Suprapubic skin (tissue), 3 donors: ENCODE measurements at regions not wholly inside any gene's neighbourhood (a gene's known extent, or its start where the extent isn't known, plus 50 kb on each side); places are given as distances from the start of the nearest gene placed in this dataset.

Source experiments
- POLR2A ChIP-seq, 2 donors: fragments of 450-650 bp; IDR thresholded peaks; one replicate each; pipeline ENCODE4 v1.6.1; 2017; ENCODE audit warnings: antibody characterized with exemption in 2 of 2, mild to moderate bottlenecking in 2 of 2, moderate library complexity in 2 of 2
- TF ChIP-seq, protein P1 (sequence below), 2 donors: fragments of 200-600 bp in 1 of 2; fragments of 450-650 bp in 1 of 2; sonication (generic) in 1 of 2; IDR thresholded peaks; one replicate each; pipeline ENCODE4 v1.5.1; 2016 to 2019; ENCODE audit warnings: antibody characterized with exemption in 2 of 2, mild to moderate bottlenecking in 1 of 2, moderate library complexity in 1 of 2

DNA sequence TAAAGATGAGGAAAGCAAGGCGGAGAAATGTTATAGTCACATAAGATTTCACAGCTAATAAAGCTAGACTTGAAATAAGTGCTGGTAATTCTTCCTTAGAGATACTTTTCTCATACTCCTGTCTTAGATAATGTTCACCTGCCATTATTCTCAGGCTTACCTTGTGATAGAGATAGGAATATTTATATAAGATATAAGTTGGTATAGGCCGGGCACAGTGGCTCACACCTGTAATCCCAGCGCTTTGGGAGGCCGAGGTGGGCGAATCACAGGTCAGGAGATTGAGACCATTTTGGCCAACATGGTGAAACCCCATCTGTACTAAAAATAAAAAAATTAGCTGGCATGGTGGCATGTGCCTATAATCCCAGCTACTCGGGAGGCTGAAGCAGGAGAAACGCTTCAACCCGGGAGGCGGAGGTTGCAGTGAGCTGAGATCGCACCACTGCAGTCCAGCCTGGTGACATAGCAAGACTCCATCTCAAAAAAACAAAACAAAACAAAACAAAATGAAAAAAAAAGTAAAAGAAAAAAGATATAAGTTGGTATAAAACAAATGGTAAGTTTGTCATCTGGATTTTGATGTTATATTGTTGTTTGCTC is 1918.4 kb downstream of the MAT2B start:
- no peak for TF ChIP-seq POLR2A (IDR thresholded peaks at IDR 0.05)
- TF ChIP-seq, protein P1, sequence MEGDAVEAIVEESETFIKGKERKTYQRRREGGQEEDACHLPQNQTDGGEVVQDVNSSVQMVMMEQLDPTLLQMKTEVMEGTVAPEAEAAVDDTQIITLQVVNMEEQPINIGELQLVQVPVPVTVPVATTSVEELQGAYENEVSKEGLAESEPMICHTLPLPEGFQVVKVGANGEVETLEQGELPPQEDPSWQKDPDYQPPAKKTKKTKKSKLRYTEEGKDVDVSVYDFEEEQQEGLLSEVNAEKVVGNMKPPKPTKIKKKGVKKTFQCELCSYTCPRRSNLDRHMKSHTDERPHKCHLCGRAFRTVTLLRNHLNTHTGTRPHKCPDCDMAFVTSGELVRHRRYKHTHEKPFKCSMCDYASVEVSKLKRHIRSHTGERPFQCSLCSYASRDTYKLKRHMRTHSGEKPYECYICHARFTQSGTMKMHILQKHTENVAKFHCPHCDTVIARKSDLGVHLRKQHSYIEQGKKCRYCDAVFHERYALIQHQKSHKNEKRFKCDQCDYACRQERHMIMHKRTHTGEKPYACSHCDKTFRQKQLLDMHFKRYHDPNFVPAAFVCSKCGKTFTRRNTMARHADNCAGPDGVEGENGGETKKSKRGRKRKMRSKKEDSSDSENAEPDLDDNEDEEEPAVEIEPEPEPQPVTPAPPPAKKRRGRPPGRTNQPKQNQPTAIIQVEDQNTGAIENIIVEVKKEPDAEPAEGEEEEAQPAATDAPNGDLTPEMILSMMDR (IDR thresholded peaks at IDR 0.05) = no peak
